K562 (cell line): ENCODE measurements at regions not wholly inside any gene's neighbourhood (a gene's known extent, or its start where the extent isn't known, plus 50 kb on each side); places are given as distances from the start of the nearest gene placed in this dataset.

Source experiments
- ATAC-seq: fragments of 200-7000 bp; cut with Tn5 transposase; 3 replicates; pipeline ENCODE4 v1.9.1; 2020; ENCODE audit warnings: moderate library complexity
- BruUV-seq: library from RNA; stranded (reverse); fragments of 400-500 nt; replicated peaks from 2 replicates; lab custom pipeline; 2021; lab: Mats Ljungman, UMichigan
- CTCF ChIA-PET: fragments of 300-600 bp; formaldehyde crosslinking; extraction: SDS; loops from one replicate; lab custom pipeline; 2021; ENCODE audit warnings: low intra/inter-chr PET ratio; lab: Yijun Ruan, JAX
- POLR2A ChIA-PET: fragments of 300-600, 350-650 bp; sonication (Branson Sonifier 250); formaldehyde crosslinking; extraction: SDS; loops from one replicate; lab custom pipeline; 2021; ENCODE audit warnings: antibody characterized with exemption, inconsistent platforms; lab: Yijun Ruan, JAX
- DNase-seq, 4 experiments: peaks; one replicate each; pipeline versions ENCODE4 v3.0.0 to v3.0.0-alpha.2; 2011 to 2018; ENCODE audit warnings: low spot score in 3 of 4, mixed read lengths in 3 of 4; ENCODE audit errors: extremely low read depth in 1 of 4
- FAIRE-seq: peaks from 2 replicates; lab custom pipeline; 2011; peaks lifted over from hg19 to GRCh38; lab: Jason Lieb, UNC
- H2AFZ ChIP-seq: 2 replicates; pipeline ENCODE4 v1.6.0; 2011; ENCODE audit warnings: low read depth, low read length, control low read depth, inconsistent platforms
- H3K27ac ChIP-seq: fragments of 200-600 bp; 3 replicates; pipeline ENCODE4 v1.8.0; 2011; ENCODE audit warnings: low read depth, mild to moderate bottlenecking, control low read depth, inconsistent platforms, low read length, moderate library complexity, mixed read lengths; ENCODE audit errors: extremely low read depth
- H3K27me3 ChIP-seq, 2 experiments: fragments of 300-600 bp in 1 of 2; 2 replicates in 1 of 2; 3 replicates in 1 of 2; pipeline versions ENCODE4 v1.6.0 to v1.8.0; 2011; ENCODE audit warnings: inconsistent platforms in 2 of 2, low read length in 2 of 2, mild to moderate bottlenecking in 1 of 2, mixed read lengths in 1 of 2, moderate library complexity in 1 of 2; ENCODE audit not compliant: control insufficient read depth in 2 of 2, insufficient read depth in 2 of 2
- H3K36me3 ChIP-seq: fragments of 300-600 bp; 3 replicates; pipeline ENCODE4 v1.8.0; 2011; ENCODE audit warnings: mild to moderate bottlenecking, low read length, inconsistent platforms; ENCODE audit not compliant: control insufficient read depth, insufficient read depth
- H3K4me1 ChIP-seq, 2 experiments: fragments of 200-600 bp in 1 of 2; replicated peaks in 1 of 2; 2 replicates in 1 of 2; 3 replicates in 1 of 2; pipeline versions ENCODE4 v1.5.1 to v1.8.0; 2011; ENCODE audit warnings: inconsistent platforms in 2 of 2, low read length in 2 of 2, mild to moderate bottlenecking in 1 of 2, mixed read lengths in 1 of 2, moderate library complexity in 1 of 2; ENCODE audit not compliant: control insufficient read depth in 2 of 2, insufficient read depth in 2 of 2
- H3K4me2 ChIP-seq: 2 replicates; pipeline ENCODE4 v1.6.1; 2011; ENCODE audit warnings: low read length, control low read depth, inconsistent platforms, mixed read lengths; ENCODE audit not compliant: insufficient read depth
- H3K4me3 ChIP-seq: fragments of 200-600 bp; sonication (generic), shearing (Covaris generic); 2 replicates; pipeline ENCODE4 v1.5.1; 2016; ENCODE audit warnings: control low read depth, inconsistent platforms
- H3K79me2 ChIP-seq: fragments of 200-600 bp; 3 replicates; pipeline ENCODE4 v1.8.0; 2011; ENCODE audit warnings: low read length, inconsistent platforms; ENCODE audit not compliant: control insufficient read depth, insufficient read depth
- H3K9ac ChIP-seq, 2 experiments: 2 replicates each; pipeline versions ENCODE4 v1.6.0 to v1.6.1; 2011; ENCODE audit warnings: low read depth in 2 of 2, low read length in 2 of 2, control low read depth in 1 of 2, inconsistent platforms in 1 of 2, mild to moderate bottlenecking in 1 of 2, mixed read lengths in 1 of 2; ENCODE audit not compliant: insufficient read depth in 1 of 2
- H3K9me1 ChIP-seq: one replicate; pipeline ENCODE4 v1.6.0; 2011; ENCODE audit warnings: inconsistent platforms, mild to moderate bottlenecking, low read length, moderate library complexity; ENCODE audit not compliant: control insufficient read depth, insufficient read depth
- H3K9me3 ChIP-seq: replicated peaks from 2 replicates; pipeline ENCODE4 v1.5.1; 2011; ENCODE audit warnings: low read depth, low read length, inconsistent platforms; ENCODE audit not compliant: control insufficient read depth, insufficient read depth
- H4K20me1 ChIP-seq: replicated peaks from 2 replicates; pipeline ENCODE4 v1.6.1; 2011; ENCODE audit warnings: low read length, inconsistent platforms, mixed read lengths; ENCODE audit not compliant: control insufficient read depth, insufficient read depth
- ATF6 ChIP-seq: sonication (generic); formaldehyde crosslinking; IDR thresholded peaks from 2 replicates; pipeline ENCODE4 v1.4.0; 2020; ENCODE audit warnings: mild to moderate bottlenecking, missing genetic modification reagents
- DACH1 ChIP-seq: fragments of 450-650 bp; IDR thresholded peaks from 2 replicates; pipeline ENCODE4 v1.6.1; 2018; ENCODE audit not compliant: partially characterized antibody
- GATAD2B ChIP-seq: fragments of 450-650 bp; IDR thresholded peaks from 2 replicates; pipeline ENCODE4 v1.6.1; 2017; ENCODE audit warnings: mild to moderate bottlenecking, borderline replicate concordance
- HNRNPLL ChIP-seq: fragments of 200-400 bp; formaldehyde crosslinking; IDR thresholded peaks from 2 replicates; pipeline ENCODE4 v1.6.1; 2017; ENCODE audit warnings: low read length, low read depth, mild to moderate bottlenecking; ENCODE audit not compliant: poor library complexity, severe bottlenecking
- IFI16 ChIP-seq: fragments of 250-450 bp; sonication (Bioruptor Pico); IDR thresholded peaks from 2 replicates; pipeline ENCODE4 v2.1.2; 2022; ENCODE audit warnings: mild to moderate bottlenecking, inconsistent platforms
- NBN ChIP-seq: fragments of 450-650 bp; IDR thresholded peaks from 2 replicates; pipeline ENCODE4 v1.6.1; 2016; ENCODE audit warnings: low read depth, mild to moderate bottlenecking
- PHF8 ChIP-seq: fragments of 200-600 bp; sonication (generic); IDR thresholded peaks from 2 replicates; pipeline ENCODE4 v1.6.1; 2012; ENCODE audit warnings: mixed run types, mild to moderate bottlenecking, inconsistent platforms, low read length, moderate library complexity, borderline replicate concordance
- USF1 ChIP-seq: sonication (generic); formaldehyde crosslinking; IDR thresholded peaks from 2 replicates; pipeline ENCODE4 v1.9.0; 2022; ENCODE audit warnings: mild to moderate bottlenecking, missing genetic modification reagents
- ZBTB2 ChIP-seq: fragments of 450-650 bp; IDR thresholded peaks from 2 replicates; pipeline ENCODE4 v1.6.1; 2016; ENCODE audit warnings: antibody characterized with exemption
- ZBTB8A ChIP-seq: fragments of 450-650 bp; IDR thresholded peaks from 2 replicates; pipeline ENCODE4 v1.6.1; 2018; ENCODE audit warnings: mild to moderate bottlenecking, moderate library complexity; ENCODE audit not compliant: partially characterized antibody
- ZNF384 ChIP-seq: IDR thresholded peaks from 2 replicates; pipeline ENCODE4 v1.6.1; 2012; ENCODE audit warnings: low read depth, low read length, improper control_type of control experiment
- WGBS: fragments of 100-300 bp; shearing (Covaris generic); methylation state at CpG from one replicate; pipeline ENCODE4 v1.1.6; 2016; ENCODE audit warnings: low coverage, mixed read lengths; ENCODE audit not compliant: insufficient coverage; ENCODE audit errors: missing lambda C conversion rate; 5-methylcytosine and 5-hydroxymethylcytosine counted together
- in situ Hi-C: fragments of 300-500 bp; cut with MboI; formaldehyde crosslinking; loops from 4 replicates; pipeline ENCODE4 v1.15.0; 2018; ENCODE audit warnings: inconsistent platforms, mixed read lengths
- intact Hi-C: fragments of 100-400 bp; cut with micrococcal nuclease; formaldehyde crosslinking; loops from 2 replicates; pipeline ENCODE4 v1.14.2; 2022

GRCh38 chr2:60251247-60251646, 302.2 kb downstream of the BCL11A start:
- in situ Hi-C loops (no loop called here), intact Hi-C loops (no loop called here)
- TF ChIP-seq GATAD2B (peak; percentile 57; the same call in 1 of the 2 replicates), DACH1 (peak; percentile 77), ATF6 (CRISPR knock-in tag) (no peak)
- no peak overlapping the region for H3K4me2 ChIP-seq
- no peak overlapping the region for H3K4me3 ChIP-seq
- H3K27me3 ChIP-seq = no peaks in the 10 kb centered on the region
- H2AFZ ChIP-seq = no peak overlapping the region
- no peaks in the 10 kb centered on the region for H3K79me2 ChIP-seq
- no peaks in the 10 kb centered on the region for H3K36me3 ChIP-seq
- DNase-seq (no peak), ATAC-seq (no peak), FAIRE-seq (no peak)
- H4K20me1 ChIP-seq = no peaks in the 10 kb centered on the region
- no peaks in the 10 kb centered on the region for H3K4me1 ChIP-seq
- no peak overlapping the region for H3K9ac ChIP-seq
- H3K9me1 ChIP-seq = no peaks in the 10 kb centered on the region
- POLR2A ChIA-PET = no interaction called here
- H3K27ac ChIP-seq = no peak overlapping the region
- CTCF ChIA-PET = no interaction called here
- BruUV-seq = no TSS peak
- no peaks in the 10 kb centered on the region for H3K9me3 ChIP-seq

GRCh38 chr2:60249879-60250278, 303.6 kb downstream of the BCL11A start:
- H3K27ac ChIP-seq = no peak overlapping the region
- no peaks in the 10 kb centered on the region for H3K79me2 ChIP-seq
- ChIA-PET POLR2A (no interaction called here), CTCF (no interaction called here)
- WGBS = 1% methylated on average over 5 of the region's 5 CpGs
- no peaks in the 10 kb centered on the region for H3K9me1 ChIP-seq
- ATAC-seq = no peak
- no peak overlapping the region for H3K4me3 ChIP-seq
- BruUV-seq = no TSS peak
- no peak for TF ChIP-seq ZNF384
- TF ChIP-seq PHF8 = no peak
- TF ChIP-seq ZBTB2 = no peak
- no peak for TF ChIP-seq ZBTB8A
- no peak for TF ChIP-seq NBN
- no peak for TF ChIP-seq IFI16 (CRISPR knock-in tag)
- no peak for TF ChIP-seq HNRNPLL
- no peak for TF ChIP-seq USF1 (CRISPR knock-in tag)
- H3K9ac ChIP-seq = no peak overlapping the region
- in situ Hi-C loops (no loop called here), intact Hi-C loops (no loop called here)
- H3K4me1 ChIP-seq = no peaks in the 10 kb centered on the region
- no peak for FAIRE-seq
- H3K4me2 ChIP-seq = no peak overlapping the region
- no peaks in the 10 kb centered on the region for H4K20me1 ChIP-seq
- no peak overlapping the region for H2AFZ ChIP-seq
- no peaks in the 10 kb centered on the region for H3K9me3 ChIP-seq
- H3K27me3 ChIP-seq = no peaks in the 10 kb centered on the region
- no peaks in the 10 kb centered on the region for H3K36me3 ChIP-seq
- no peak for DNase-seq
